ENCODE measurements at regions not wholly inside any gene's neighbourhood (a gene's known extent, or its start where the extent isn't known, plus 50 kb on each side); places are given as distances from the start of the nearest gene placed in this dataset.

- no peak for TF ChIP-seq REST (IDR thresholded peaks at IDR 0.05; ENCODE audit: insufficient read depth in 1 of 2, low read depth in 2 of 2, low read length in 2 of 2)
- no peak for TF ChIP-seq POLR2AphosphoS5 (IDR thresholded peaks at IDR 0.05; ENCODE audit: low read depth, low read length)
- no peak for TF ChIP-seq SIN3A (IDR thresholded peaks at IDR 0.05; ENCODE audit: borderline replicate concordance, insufficient read depth, low read length)
- no peak for TF ChIP-seq FOXP2 (optimal IDR thresholded peaks at IDR 0.05; ENCODE audit: borderline replicate concordance, extremely low read depth, extremely low read length, insufficient read depth)
These were observed 342.4 kb downstream of the SEC14L1 start for GRCh38 chr17:77483128-77483598.

All from PFSK-1 (cell line).